ENCODE measurements at regions not wholly inside any gene's neighbourhood (a gene's known extent, or its start where the extent isn't known, plus 50 kb on each side); places are given as distances from the start of the nearest gene placed in this dataset.

DNA sequence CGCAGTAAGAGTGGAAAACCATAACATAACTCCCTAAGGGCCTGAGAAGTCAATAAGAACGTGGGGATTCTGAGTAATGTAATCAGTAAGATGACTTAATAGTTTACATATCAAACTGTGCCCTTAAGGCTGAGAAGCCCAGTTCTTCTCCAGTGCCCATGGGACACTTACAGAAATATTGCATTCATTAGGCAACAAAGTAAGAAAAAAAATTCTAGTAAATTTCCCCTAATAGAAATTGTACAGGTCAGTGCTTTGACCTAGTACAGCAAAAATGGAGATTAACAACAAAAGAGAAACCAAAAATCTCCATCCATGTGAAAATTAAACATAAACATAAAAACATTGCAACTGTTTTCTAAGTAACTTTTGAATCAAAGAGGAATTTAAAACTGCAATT lies 139.8 kb upstream of the HS6ST1 start:
- no CpG with 5 or more reads among the region's 2 CpGs for WGBS (ENCODE audit: insufficient coverage)
- Histone ChIP-seq H3K27ac (ENCODE audit: insufficient read depth in 1 of 2, low read depth in 1 of 2, low read length in 2 of 2, poor library complexity in 1 of 2, severe bottlenecking in 2 of 2) (no peak overlapping the region), H3K4me1 (ENCODE audit: control extremely low read depth in 1 of 4, control insufficient read depth in 4 of 4, insufficient read depth in 4 of 4, low read length in 3 of 4) (peaks cover 5 to 18% (median 11%) of the 10 kb centered on the region in 4 experiments), H3K9me3 (ENCODE audit: control extremely low read depth in 1 of 5, control insufficient read depth in 4 of 5, insufficient read depth in 2 of 5, low read depth in 1 of 5, low read length in 4 of 5) (peaks cover 0 to 17% (median 4%) of the 10 kb centered on the region in 5 experiments), H3K27me3 (replicated peaks in 2 of 5; ENCODE audit: control insufficient read depth in 4 of 5, insufficient read depth in 5 of 5, low read length in 4 of 5) (no peaks in the 10 kb centered on the region), H3K4me3 (ENCODE audit: control insufficient read depth in 1 of 7, extremely low read depth in 1 of 7, insufficient read depth in 4 of 7, low read depth in 2 of 7, low read length in 6 of 7) (no peak overlapping the region), H3K36me3 (ENCODE audit: control insufficient read depth in 4 of 4, insufficient read depth in 4 of 4, low read length in 3 of 4) (peaks cover 0 to 2% (median 0%) of the 10 kb centered on the region in 4 experiments)
- DNase-seq: no peak
- ChIA-PET POLR2A (no interaction called here), CTCF (interaction anchor here (0.9 to 2.5 kb wide), 2 partner anchors 10 kb away, joined by 3 to 16 read pairs; no protein-coding TSS in a partner anchor)

DNA sequence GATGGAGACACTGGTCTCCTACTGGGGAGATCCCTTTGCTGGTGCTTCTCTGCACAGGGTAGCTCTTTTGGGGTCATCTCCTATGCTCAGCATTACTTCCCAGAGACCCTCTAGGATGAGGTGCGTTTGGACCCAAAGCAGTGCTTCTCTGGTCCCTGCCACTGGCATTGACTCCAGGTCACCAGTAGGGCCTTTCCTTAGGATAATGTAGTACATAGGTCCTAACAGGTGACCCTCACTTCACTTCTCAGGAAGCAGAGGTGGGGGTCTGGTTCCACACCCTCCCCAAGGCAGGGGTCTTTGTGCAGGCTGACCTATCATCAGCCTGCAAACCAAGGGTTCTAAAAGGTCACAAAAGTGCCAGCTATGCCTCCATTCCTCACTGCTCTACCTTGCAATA lies 145.8 kb upstream of the HS6ST1 start:
- Histone ChIP-seq H3K36me3 (ENCODE audit: control insufficient read depth in 4 of 4, insufficient read depth in 4 of 4, low read length in 3 of 4) (no peaks in the 10 kb centered on the region), H3K4me3 (ENCODE audit: control insufficient read depth in 1 of 7, extremely low read depth in 1 of 7, insufficient read depth in 4 of 7, low read depth in 2 of 7, low read length in 6 of 7) (no peak overlapping the region), H3K27me3 (replicated peaks in 2 of 5; ENCODE audit: control insufficient read depth in 4 of 5, insufficient read depth in 5 of 5, low read length in 4 of 5) (no peaks in the 10 kb centered on the region), H3K4me1 (ENCODE audit: control extremely low read depth in 1 of 4, control insufficient read depth in 4 of 4, insufficient read depth in 4 of 4, low read length in 3 of 4) (peaks cover 0 to 3% (median under 1%) of the 10 kb centered on the region in 4 experiments), H3K9me3 (ENCODE audit: control extremely low read depth in 1 of 5, control insufficient read depth in 4 of 5, insufficient read depth in 2 of 5, low read depth in 1 of 5, low read length in 4 of 5) (peaks cover under 1 to 39% (median 31%) of the 10 kb centered on the region in 5 experiments), H3K27ac (ENCODE audit: insufficient read depth in 1 of 2, low read depth in 1 of 2, low read length in 2 of 2, poor library complexity in 1 of 2, severe bottlenecking in 2 of 2) (no peak overlapping the region)
- DNase-seq: no peak
- WGBS (ENCODE audit: insufficient coverage): 100% methylated on average over 1 of the region's 1 CpG
- ChIA-PET CTCF (no interaction called here), POLR2A (no interaction called here)

DNA sequence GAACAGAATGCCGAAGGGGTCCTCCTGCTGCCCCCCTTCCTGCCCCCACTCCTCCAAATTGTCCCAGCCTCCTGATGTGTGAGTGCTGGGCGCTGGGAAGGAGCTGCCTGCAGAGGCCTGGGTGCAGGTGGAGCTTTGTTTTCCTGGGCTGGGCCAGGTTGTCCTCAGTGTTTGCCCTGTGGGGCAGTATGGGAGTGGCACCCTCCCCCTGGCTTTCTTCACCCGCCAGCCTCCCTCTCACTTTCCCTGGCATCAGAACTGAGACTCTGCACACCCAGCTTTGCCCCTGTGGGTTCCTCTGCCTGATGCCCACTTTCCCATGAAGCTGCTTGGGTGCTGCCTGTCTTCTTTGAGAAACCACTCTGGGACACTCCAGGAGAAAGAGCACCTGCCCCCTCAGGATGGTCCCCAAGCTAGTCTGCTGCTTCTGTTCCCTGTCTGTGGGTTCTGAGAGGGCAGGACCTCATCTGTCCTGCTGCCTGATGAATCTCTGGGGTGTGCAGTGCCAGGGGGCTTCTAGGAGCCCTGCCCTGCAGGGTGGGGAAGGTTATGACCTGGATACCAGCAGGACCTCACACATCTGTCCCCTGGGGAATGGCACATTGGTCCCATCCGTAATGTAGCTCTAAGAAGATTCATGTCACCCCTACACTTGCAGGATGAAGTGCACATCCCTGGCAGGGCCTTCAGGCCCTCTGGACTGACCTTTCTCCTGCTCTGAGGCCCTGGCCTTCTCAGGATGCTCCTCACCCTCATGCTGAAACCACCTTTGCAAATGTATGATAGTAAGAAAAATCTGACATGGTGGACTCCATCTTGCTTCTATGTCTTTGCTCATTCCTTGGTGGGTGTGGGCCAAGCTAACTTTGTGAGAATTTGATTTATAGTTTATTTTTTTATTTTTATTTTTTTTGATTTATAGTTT lies 146.8 kb upstream of the HS6ST1 start:
- H3K9me3 ChIP-seq (ENCODE audit: control extremely low read depth in 1 of 5, control insufficient read depth in 4 of 5, insufficient read depth in 2 of 5, low read depth in 1 of 5, low read length in 4 of 5): peaks cover 2 to 49% (median 41%) of the 10 kb centered on the region in 5 experiments
- H3K4me3 ChIP-seq (ENCODE audit: control insufficient read depth in 1 of 7, extremely low read depth in 1 of 7, insufficient read depth in 4 of 7, low read depth in 2 of 7, low read length in 6 of 7): no peak overlapping the region
- H3K27me3 ChIP-seq (replicated peaks in 2 of 5; ENCODE audit: control insufficient read depth in 4 of 5, insufficient read depth in 5 of 5, low read length in 4 of 5): no peaks in the 10 kb centered on the region
- ChIA-PET POLR2A (interaction anchor here (0.5 kb wide), 1 partner anchor 210 kb away, joined by 4 read pairs; no protein-coding TSS in a partner anchor), CTCF (interaction anchor here (1.2 kb wide), 2 partner anchors 41 to 52 kb away, joined by 3 read pairs; no protein-coding TSS in a partner anchor)
- H3K27ac ChIP-seq (ENCODE audit: insufficient read depth in 1 of 2, low read depth in 1 of 2, low read length in 2 of 2, poor library complexity in 1 of 2, severe bottlenecking in 2 of 2): no peak overlapping the region
- 98% methylated on average over 4 of the region's 4 CpGs for WGBS (ENCODE audit: insufficient coverage)
- no peak for DNase-seq
- H3K36me3 ChIP-seq (ENCODE audit: control insufficient read depth in 4 of 4, insufficient read depth in 4 of 4, low read length in 3 of 4): no peaks in the 10 kb centered on the region
- H3K4me1 ChIP-seq (ENCODE audit: control extremely low read depth in 1 of 4, control insufficient read depth in 4 of 4, insufficient read depth in 4 of 4, low read length in 3 of 4): no peaks in the 10 kb centered on the region

GRCh38 chr2:128466376-128466775 lies 147.7 kb upstream of the HS6ST1 start:
- H3K4me1 ChIP-seq (ENCODE audit: control extremely low read depth in 1 of 4, control insufficient read depth in 4 of 4, insufficient read depth in 4 of 4, low read length in 3 of 4): no peaks in the 10 kb centered on the region
- no peak for DNase-seq
- CTCF ChIA-PET: interaction anchor here (1.0 to 1.2 kb wide), 3 partner anchors 25 to 53 kb away, joined by 3 read pairs; no protein-coding TSS in a partner anchor
- H3K27ac ChIP-seq (ENCODE audit: insufficient read depth in 1 of 2, low read depth in 1 of 2, low read length in 2 of 2, poor library complexity in 1 of 2, severe bottlenecking in 2 of 2): no peak overlapping the region
- no peaks in the 10 kb centered on the region for H3K36me3 ChIP-seq (ENCODE audit: control insufficient read depth in 4 of 4, insufficient read depth in 4 of 4, low read length in 3 of 4)
- H3K4me3 ChIP-seq (ENCODE audit: control insufficient read depth in 1 of 7, extremely low read depth in 1 of 7, insufficient read depth in 4 of 7, low read depth in 2 of 7, low read length in 6 of 7): no peak overlapping the region
- POLR2A ChIA-PET: no interaction called here
- H3K9me3 ChIP-seq (ENCODE audit: control extremely low read depth in 1 of 5, control insufficient read depth in 4 of 5, insufficient read depth in 2 of 5, low read depth in 1 of 5, low read length in 4 of 5): peaks cover 2 to 53% (median 43%) of the 10 kb centered on the region in 5 experiments
- no peaks in the 10 kb centered on the region for H3K27me3 ChIP-seq (replicated peaks in 2 of 5; ENCODE audit: control insufficient read depth in 4 of 5, insufficient read depth in 5 of 5, low read length in 4 of 5)
- WGBS (ENCODE audit: insufficient coverage): 98% methylated on average over 2 of the region's 2 CpGs

GRCh38 chr2:128466776-128467175 lies 148.1 kb upstream of the HS6ST1 start:
- H3K27me3 ChIP-seq (replicated peaks in 2 of 5; ENCODE audit: control insufficient read depth in 4 of 5, insufficient read depth in 5 of 5, low read length in 4 of 5): no peaks in the 10 kb centered on the region
- 100% methylated on average over 2 of the region's 2 CpGs for WGBS (ENCODE audit: insufficient coverage)
- no peaks in the 10 kb centered on the region for H3K4me1 ChIP-seq (ENCODE audit: control extremely low read depth in 1 of 4, control insufficient read depth in 4 of 4, insufficient read depth in 4 of 4, low read length in 3 of 4)
- H3K9me3 ChIP-seq (ENCODE audit: control extremely low read depth in 1 of 5, control insufficient read depth in 4 of 5, insufficient read depth in 2 of 5, low read depth in 1 of 5, low read length in 4 of 5): peaks cover 2 to 53% (median 43%) of the 10 kb centered on the region in 5 experiments
- POLR2A ChIA-PET: no interaction called here
- H3K4me3 ChIP-seq (ENCODE audit: control insufficient read depth in 1 of 7, extremely low read depth in 1 of 7, insufficient read depth in 4 of 7, low read depth in 2 of 7, low read length in 6 of 7): no peak overlapping the region
- CTCF ChIA-PET: interaction anchor here (1.0 to 1.4 kb wide), 3 partner anchors 17 to 40 kb away, joined by 3 to 4 read pairs (median 3); no protein-coding TSS in a partner anchor
- H3K36me3 ChIP-seq (ENCODE audit: control insufficient read depth in 4 of 4, insufficient read depth in 4 of 4, low read length in 3 of 4): no peaks in the 10 kb centered on the region
- no peak overlapping the region for H3K27ac ChIP-seq (ENCODE audit: insufficient read depth in 1 of 2, low read depth in 1 of 2, low read length in 2 of 2, poor library complexity in 1 of 2, severe bottlenecking in 2 of 2)
- DNase-seq: no peak

DNA sequence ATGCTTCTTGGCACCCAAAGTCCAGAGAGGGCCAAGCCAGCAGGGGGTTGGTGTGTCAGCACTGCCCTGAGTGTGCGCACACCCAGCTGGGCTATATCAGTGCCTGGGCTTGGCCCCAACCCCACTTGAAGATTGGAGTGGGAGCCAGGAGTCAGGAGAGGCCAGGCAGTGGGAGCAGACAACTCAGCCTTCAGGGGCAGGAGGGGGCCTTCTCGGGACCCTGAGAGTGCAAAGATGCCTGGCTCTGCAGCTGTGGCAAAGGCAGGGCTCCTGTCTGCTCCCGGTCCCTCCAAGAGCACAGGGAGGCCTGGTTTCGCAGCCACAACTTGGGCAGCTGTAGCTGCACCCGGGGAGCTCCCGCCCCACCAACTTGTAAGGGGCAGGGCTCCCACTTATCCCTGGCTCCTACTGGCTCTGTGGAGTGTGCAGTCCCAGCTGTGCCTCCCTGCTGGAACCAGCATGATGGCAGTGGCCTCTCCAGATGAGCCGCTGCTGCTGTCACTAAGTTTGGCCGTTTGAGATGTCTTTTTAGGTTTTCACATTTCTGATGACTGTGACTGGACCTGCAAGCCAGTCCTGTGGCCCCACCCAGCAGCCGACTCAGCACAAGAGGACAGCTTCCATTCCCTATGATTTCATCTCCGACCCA lies 148.8 kb upstream of the HS6ST1 start:
- Histone ChIP-seq H3K27me3 (replicated peaks in 2 of 5; ENCODE audit: control insufficient read depth in 4 of 5, insufficient read depth in 5 of 5, low read length in 4 of 5) (no peaks in the 10 kb centered on the region), H3K4me1 (ENCODE audit: control extremely low read depth in 1 of 4, control insufficient read depth in 4 of 4, insufficient read depth in 4 of 4, low read length in 3 of 4) (peaks cover 4 to 6% (median 6%) of the 10 kb centered on the region in 4 experiments), H3K36me3 (ENCODE audit: control insufficient read depth in 4 of 4, insufficient read depth in 4 of 4, low read length in 3 of 4) (no peaks in the 10 kb centered on the region), H3K4me3 (ENCODE audit: control insufficient read depth in 1 of 7, extremely low read depth in 1 of 7, insufficient read depth in 4 of 7, low read depth in 2 of 7, low read length in 6 of 7) (no peak overlapping the region), H3K9me3 (ENCODE audit: control extremely low read depth in 1 of 5, control insufficient read depth in 4 of 5, insufficient read depth in 2 of 5, low read depth in 1 of 5, low read length in 4 of 5) (peaks cover 2 to 53% (median 43%) of the 10 kb centered on the region in 5 experiments), H3K27ac (ENCODE audit: insufficient read depth in 1 of 2, low read depth in 1 of 2, low read length in 2 of 2, poor library complexity in 1 of 2, severe bottlenecking in 2 of 2) (no peak overlapping the region)
- CTCF ChIA-PET: interaction anchor here (1.0 to 2.9 kb wide), 5 partner anchors 8 to 100 kb away, joined by 3 to 16 read pairs (median 4); no protein-coding TSS in a partner anchor
- 98% methylated on average over 9 of the region's 10 CpGs for WGBS (ENCODE audit: insufficient coverage)
- POLR2A ChIA-PET: no interaction called here
- DNase-seq: no peak
